WI38 (cell line): ENCODE measurements at regions not wholly inside any gene's neighbourhood (a gene's known extent, or its start where the extent isn't known, plus 50 kb on each side); places are given as distances from the start of the nearest gene placed in this dataset.
"Not testable (repeated sequence)": the region's sequence is repeated elsewhere in the genome, so short reads cannot be mapped to it uniquely, and the experiment has no call there.

ENCODE experiments used
- H3K4me3 ChIP-seq: 2 replicates; pipeline ENCODE4 v1.5.1; 2011; ENCODE audit warnings: low read depth, mild to moderate bottlenecking, control low read depth, low read length
- TF ChIP-seq, protein P1 (sequence below): IDR thresholded peaks from 2 replicates; pipeline ENCODE4 v1.5.1; 2012; ENCODE audit warnings: low read depth, mild to moderate bottlenecking, control low read depth, low read length

DNA sequence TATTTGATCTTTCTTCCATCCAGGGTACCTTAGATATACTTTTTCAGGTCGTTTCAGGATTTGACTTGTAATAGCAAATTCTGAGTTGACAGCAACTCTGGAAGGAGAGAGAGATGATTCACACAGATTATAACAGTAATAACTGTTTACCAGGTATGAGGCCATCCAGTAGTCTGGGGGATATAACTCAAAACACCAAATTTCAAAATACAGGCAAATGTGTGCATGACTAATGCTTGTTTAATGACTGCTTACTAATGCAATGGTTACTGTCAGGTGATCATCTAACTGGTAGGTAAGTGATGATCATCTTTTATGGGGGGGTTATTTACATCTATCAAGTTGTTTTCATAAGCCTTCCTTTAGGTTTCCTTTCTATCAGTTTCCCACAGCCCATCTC, 412.3 kb downstream of the MAT2B start:
- TF ChIP-seq, protein P1, sequence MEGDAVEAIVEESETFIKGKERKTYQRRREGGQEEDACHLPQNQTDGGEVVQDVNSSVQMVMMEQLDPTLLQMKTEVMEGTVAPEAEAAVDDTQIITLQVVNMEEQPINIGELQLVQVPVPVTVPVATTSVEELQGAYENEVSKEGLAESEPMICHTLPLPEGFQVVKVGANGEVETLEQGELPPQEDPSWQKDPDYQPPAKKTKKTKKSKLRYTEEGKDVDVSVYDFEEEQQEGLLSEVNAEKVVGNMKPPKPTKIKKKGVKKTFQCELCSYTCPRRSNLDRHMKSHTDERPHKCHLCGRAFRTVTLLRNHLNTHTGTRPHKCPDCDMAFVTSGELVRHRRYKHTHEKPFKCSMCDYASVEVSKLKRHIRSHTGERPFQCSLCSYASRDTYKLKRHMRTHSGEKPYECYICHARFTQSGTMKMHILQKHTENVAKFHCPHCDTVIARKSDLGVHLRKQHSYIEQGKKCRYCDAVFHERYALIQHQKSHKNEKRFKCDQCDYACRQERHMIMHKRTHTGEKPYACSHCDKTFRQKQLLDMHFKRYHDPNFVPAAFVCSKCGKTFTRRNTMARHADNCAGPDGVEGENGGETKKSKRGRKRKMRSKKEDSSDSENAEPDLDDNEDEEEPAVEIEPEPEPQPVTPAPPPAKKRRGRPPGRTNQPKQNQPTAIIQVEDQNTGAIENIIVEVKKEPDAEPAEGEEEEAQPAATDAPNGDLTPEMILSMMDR = no peak

DNA sequence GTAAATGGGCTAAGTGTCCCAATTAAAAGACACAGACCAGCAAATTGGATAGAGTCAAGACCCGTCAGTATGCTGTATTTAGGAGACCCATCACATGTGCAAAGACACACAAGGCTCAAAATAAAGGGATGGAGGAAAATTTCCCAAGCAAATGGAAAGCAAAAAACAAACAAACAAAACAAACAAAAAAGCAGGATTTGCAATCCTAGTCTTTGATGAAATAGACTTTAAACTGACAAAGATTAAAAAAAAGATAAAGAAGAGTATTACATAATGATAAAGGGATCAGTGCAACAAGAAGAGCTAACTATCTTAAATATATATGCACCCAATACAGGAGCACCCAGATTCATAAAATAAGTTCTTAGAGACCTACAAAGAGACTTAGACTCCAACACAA, 429.6 kb downstream of the MAT2B start:
- H3K4me3 ChIP-seq = not testable (repeated sequence)

More for the DNA sequence above, 412.3 kb downstream of the MAT2B start:
- H3K4me3 ChIP-seq = no peak overlapping the region

DNA sequence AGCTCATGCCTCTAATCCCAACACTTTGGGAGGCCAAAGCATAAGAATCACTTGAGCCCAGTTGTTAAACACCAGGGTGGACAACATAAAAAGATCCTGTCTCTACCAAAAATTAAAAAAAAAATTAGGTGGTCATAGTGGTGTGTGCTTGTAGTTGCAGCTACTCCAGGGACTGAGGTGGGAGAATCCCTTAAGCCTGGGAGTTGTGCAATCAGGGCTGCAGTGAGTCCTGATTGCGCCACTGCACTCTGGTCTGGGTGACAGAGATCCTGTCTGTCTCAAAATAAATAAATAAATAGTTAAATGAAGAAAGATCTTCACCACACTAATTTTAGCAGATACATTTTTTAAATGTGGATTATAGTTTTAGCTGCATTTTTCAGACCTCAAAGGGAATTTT, 433.2 kb downstream of the MAT2B start:
- H3K4me3 ChIP-seq = no peak overlapping the region
- TF ChIP-seq, protein P1 = no peak

DNA sequence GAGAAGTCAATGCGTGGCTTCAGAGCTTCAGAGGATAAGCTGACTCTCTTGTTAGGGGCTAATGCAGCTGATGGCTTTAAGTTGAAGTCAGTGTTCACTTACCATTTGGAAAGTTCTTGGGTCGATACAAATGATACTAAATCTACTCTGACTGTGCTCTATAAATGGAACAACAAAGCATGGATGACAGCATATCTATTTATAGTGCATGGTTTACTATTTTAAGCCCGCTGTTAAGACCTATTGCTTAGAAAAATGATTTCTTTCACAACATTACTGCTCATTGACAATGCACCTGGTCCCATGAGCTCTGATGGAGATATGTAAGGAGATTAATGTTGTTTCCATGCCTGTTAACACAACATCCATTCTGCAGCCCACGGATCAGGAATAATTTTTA, 435.7 kb downstream of the MAT2B start:
- TF ChIP-seq, protein P1 = no peak
- no peak overlapping the region for H3K4me3 ChIP-seq

DNA sequence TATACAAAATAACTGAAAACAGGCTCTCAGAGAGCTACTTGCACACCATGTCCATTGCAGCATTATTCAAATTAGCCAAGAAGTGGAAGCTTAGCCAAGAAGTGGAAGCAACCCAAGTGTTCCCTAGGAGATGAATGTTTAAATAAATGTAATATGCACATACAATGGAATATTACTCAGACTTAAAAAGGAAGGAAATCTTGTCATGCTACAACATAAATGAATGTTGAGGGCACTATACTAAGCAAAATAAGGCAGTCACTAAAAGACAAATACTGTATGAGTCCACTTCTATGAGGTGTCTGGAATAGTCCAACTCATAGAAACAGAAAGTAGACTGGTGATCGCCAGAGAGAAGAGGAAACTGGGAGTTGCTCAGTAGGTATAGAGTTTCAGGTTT, 438.1 kb downstream of the MAT2B start:
- H3K4me3 ChIP-seq = no peak overlapping the region
- TF ChIP-seq, protein P1 = no peak

DNA sequence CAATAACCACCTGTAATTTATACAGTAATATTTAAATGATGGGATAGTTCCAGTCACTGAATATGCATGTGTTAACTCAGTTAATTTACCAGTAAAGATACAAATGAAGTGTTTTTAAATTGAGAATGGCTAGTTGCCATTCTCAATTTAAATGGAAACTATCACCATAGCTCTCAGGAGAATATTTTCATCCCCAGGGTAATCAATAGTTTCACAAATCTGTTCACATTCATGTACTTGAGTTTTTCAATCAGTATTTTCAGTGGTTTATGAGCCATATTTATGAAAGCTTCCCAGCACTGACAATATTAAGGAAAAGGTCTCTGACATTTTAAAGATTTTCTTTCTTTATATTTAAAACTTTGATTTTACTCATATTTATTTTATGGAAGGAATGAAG, 439.3 kb downstream of the MAT2B start:
- no peak overlapping the region for H3K4me3 ChIP-seq
- TF ChIP-seq, protein P1 = no peak

DNA sequence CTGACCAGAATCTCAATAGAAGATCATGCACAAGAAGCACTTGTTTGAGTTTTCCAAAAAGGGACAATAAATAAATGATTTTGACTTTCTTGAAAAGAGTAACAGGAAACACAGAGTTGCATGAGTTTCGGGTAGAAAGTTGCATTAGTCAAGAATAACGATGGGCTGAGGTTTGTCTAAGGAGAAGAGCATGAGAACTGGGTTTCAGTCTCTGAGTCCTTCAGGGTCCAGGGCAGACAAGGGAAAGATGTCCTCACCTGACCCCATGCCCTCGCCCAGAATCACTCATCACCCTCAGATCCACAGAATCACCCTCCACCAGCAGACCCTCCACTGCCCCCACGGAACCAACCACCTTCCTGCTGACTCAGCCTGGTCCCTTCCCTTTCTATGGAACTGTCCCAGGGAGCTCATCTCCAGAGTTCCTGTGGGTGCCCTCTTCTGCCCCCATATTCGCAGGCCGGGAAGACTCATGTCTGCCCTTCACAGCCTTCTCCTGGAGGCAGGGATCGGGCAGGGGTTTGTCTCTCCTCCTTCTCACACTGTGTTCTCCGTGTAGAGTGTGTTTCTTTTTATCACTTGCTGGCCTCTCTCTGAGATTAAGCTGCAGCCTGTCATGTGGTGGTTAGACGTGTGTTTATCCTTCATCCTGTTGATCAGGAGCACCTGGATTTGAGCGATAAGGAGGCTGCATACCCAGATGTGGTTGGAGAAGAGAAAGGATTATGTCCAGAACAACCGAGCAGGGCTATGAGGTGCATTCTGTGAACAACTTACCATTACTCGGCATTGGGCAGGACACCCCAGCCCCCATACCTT, 442.6 kb downstream of the MAT2B start:
- no peak overlapping the region for H3K4me3 ChIP-seq
- TF ChIP-seq, protein P1 = no peak

DNA sequence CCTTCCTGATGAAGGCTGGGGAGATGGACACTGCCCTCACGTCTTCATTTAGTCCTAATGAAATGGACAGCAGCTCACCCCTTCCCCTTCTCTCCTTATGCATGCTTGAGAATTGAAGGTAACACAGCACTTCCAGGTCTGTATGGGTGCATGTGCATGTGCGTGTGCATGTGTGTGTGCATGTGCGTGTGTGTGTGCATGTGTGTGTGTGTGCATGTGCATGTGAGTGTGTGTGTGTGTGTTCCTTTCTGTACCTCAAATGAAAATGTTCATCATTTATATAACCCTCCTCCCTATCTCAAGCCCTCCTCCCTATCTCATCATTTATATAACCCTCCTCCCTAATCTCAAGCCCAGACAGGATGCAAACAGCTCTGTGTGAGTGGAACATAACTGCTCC, 444.8 kb downstream of the MAT2B start:
- TF ChIP-seq, protein P1 = no peak

More for the DNA sequence above, 444.8 kb downstream of the MAT2B start:
- no peak overlapping the region for H3K4me3 ChIP-seq
